ENCODE measurements at regions not wholly inside any gene's neighbourhood (a gene's known extent, or its start where the extent isn't known, plus 50 kb on each side); places are given as distances from the start of the nearest gene placed in this dataset.
"Not testable (repeated sequence)": the region's sequence is repeated elsewhere in the genome, so short reads cannot be mapped to it uniquely, and the experiment has no call there.

DNA sequence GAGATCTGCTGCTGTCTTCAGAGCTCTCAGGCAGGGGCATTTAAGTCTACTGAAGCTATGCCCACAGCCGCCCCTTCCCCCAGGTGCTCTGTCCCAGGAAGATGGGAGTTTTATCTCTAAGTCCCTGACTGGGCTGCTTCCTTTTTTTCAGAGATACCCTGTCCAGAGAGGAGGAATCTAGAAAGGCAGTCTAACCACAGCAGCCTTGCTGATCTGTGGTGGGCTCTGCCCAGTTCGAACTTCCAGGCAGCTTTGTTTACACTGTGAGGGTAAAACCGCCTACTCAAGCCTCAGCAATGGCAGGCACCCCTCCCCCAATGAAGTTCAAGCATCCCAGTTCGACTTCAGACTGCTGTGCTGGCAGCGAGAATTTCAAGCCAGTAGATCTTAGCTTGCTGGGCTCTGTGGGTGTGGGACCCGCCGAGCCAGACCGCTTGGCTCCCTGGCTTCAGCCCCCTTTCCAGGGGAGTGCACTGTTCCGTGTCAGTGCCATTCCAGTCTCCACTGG is 1639.9 kb upstream of the ADGRL3 start:
- not testable (repeated sequence) for TF ChIP-seq CTCF, POLR2A (IDR thresholded peaks at IDR 0.05)
